Retinal pigment epithelial cell (primary cell): ENCODE measurements at regions not wholly inside any gene's neighbourhood (a gene's known extent, or its start where the extent isn't known, plus 50 kb on each side); places are given as distances from the start of the nearest gene placed in this dataset.

Experiments used
- DNase-seq: peaks from one replicate; pipeline ENCODE4 v3.0.0-alpha.2; 2010; ENCODE audit warnings: low read depth
- H3K4me3 ChIP-seq: 2 replicates; pipeline ENCODE4 v1.5.1; 2011; ENCODE audit warnings: mild to moderate bottlenecking, low read length, control low read depth, moderate library complexity
- CTCF ChIP-seq: conservative IDR thresholded peaks from 2 replicates; pipeline ENCODE4 v1.5.1; 2011; ENCODE audit warnings: low read depth, low read length, control low read depth, inconsistent platforms

DNA sequence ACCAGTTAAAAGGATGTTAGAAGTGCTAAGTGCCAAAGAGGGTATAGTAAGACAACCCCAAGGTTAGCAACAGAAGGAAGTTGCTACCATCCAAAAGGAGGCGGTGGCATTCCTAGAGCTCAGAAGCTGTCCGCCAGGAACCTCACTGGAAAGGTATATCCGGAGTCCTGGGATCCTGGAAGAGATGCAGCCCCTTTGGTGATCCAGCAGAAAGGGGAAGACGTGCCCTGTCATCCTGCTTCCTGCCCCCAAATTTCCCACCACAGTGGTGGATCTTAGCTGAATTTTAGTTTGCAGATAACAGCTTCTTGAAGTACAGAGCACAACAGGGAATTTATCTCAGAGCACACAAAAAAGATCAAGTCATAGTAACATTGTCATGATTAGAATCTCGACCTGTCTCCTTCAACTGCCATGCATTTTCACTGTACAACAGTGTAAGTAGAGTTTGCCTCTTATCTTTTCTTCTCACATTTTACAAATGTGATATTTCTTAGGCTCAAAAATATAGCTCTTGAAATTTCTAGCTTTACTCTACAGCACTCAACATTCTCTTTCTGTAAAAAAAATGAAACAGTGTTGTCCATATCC, 526.3 kb downstream of the SOX5 start:
- H3K4me3 ChIP-seq: no peak overlapping the region
- TF ChIP-seq CTCF: no peak
- DNase-seq: no peak

- no peak for DNase-seq
- no peak overlapping the region for H3K4me3 ChIP-seq
- TF ChIP-seq CTCF: no peak
These were observed 525.7 kb downstream of the SOX5 start for GRCh38 chr12:23423796-23424195.

DNA sequence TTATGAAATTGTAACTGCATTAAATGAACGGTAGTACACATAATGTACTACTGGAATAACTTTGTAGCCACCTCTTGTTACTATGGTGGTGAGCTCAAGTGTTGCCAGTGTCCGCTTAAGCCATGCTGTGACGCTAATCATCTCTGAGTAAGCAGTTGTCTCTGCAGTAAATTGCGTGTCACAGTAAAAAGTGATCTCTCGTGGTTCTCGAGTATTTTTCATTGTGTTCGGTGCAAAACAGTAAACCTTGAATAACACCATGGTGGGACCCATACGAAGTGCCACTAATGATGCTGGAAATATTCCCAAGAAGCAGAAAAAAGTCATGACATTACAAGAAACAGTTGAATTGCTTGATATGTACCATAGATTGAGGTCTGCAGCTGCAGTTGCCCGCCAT, 524.8 kb downstream of the SOX5 start:
- no peak for TF ChIP-seq CTCF
- no peak for DNase-seq

GRCh38 chr12:23426328-23426727, 523.1 kb downstream of the SOX5 start:
- no peak for TF ChIP-seq CTCF
- DNase-seq: no peak
- H3K4me3 ChIP-seq: no peak overlapping the region

More for the DNA sequence above, 524.8 kb downstream of the SOX5 start:
- no peak overlapping the region for H3K4me3 ChIP-seq

DNA sequence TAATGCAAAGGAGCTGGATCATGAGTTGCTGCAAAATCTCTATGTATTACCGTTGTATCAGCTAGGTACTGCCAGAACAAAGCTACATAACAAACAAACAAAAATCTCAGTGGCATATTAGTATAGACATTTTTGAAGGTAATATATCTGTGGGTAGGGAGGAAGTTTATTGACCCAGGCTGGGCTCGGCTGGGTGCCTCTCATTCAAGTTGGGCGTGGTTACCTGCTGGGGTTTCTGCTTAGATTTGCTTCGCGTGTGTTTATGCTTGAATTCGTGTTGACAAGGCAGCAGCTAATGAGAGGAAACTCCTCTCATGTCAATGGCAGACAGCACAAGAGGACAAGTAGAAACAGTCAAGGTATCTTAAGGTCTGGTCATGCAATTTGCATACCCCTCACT, 520.7 kb downstream of the SOX5 start:
- no peak overlapping the region for H3K4me3 ChIP-seq
- TF ChIP-seq CTCF: no peak

DNA sequence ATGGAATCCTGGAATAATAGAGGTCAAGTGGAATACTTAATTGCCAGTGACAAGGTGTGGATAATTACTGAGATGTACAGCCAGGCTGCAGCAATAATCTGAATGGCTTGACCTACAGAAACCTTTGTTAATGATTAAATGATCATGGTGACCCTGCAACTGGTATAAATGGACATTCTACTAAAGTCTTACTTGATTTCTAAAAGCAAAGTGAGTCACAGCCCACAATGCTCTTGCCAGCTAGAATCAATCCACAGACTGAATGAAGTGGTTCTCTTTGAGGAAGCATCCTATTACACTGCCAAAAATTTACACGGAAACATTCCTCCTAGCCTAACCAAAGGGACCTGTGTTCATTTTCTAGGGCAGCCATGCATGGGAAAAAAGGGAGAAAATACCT, 518.5 kb downstream of the SOX5 start:
- H3K4me3 ChIP-seq: no peak overlapping the region
- DNase-seq: no peak
- TF ChIP-seq CTCF: no peak

More for the DNA sequence above, 520.7 kb downstream of the SOX5 start:
- no peak for DNase-seq

GRCh38 chr12:23433121-23433520, 516.3 kb downstream of the SOX5 start:
- no peak for TF ChIP-seq CTCF
- DNase-seq: no peak
- no peak overlapping the region for H3K4me3 ChIP-seq
